ENCODE measurements at regions not wholly inside any gene's neighbourhood (a gene's known extent, or its start where the extent isn't known, plus 50 kb on each side); places are given as distances from the start of the nearest gene placed in this dataset.
A peak's percentile ranks its signal among the peaks of the same experiment; 100 is the strongest.

DNA sequence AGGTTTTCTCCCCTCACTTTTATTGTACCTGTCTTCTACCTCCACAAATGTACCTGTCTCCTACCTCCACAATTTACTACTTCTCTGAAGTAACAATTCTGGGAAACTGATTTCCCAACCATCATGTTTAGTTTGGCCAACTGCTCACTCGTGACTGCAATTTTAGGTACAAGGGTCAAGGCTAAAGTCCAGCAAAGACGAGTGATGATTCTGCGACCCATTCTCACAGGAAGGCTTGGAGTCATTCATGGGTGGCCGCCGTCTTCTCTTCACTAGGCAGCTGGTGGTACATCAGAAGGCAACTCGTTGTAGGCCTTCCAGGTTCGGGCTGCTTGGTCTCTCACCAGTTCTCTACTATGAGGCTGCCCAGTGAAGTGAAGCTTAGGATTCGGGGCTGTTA lies 483.8 kb upstream of the JARID2 start:
- Mint-ChIP-seq H3K27me3 (ENCODE audit: insufficient read depth, low read depth, poor library complexity) (no peaks in the 10 kb centered on the region), H3K36me3 (ENCODE audit: low read depth) (no peaks in the 10 kb centered on the region), H3K4me1 (peaks cover 17% of the 10 kb centered on the region), H3K9me3 (no peaks in the 10 kb centered on the region), H3K4me3 (no peak overlapping the region), H3K27ac (no peak overlapping the region)
- ATAC-seq (no peak), DNase-seq (ENCODE audit: low spot score) (no peak)
- H3K27ac ChIP-seq (ENCODE audit: low read depth): no peak overlapping the region
- TF ChIP-seq, protein P1, sequence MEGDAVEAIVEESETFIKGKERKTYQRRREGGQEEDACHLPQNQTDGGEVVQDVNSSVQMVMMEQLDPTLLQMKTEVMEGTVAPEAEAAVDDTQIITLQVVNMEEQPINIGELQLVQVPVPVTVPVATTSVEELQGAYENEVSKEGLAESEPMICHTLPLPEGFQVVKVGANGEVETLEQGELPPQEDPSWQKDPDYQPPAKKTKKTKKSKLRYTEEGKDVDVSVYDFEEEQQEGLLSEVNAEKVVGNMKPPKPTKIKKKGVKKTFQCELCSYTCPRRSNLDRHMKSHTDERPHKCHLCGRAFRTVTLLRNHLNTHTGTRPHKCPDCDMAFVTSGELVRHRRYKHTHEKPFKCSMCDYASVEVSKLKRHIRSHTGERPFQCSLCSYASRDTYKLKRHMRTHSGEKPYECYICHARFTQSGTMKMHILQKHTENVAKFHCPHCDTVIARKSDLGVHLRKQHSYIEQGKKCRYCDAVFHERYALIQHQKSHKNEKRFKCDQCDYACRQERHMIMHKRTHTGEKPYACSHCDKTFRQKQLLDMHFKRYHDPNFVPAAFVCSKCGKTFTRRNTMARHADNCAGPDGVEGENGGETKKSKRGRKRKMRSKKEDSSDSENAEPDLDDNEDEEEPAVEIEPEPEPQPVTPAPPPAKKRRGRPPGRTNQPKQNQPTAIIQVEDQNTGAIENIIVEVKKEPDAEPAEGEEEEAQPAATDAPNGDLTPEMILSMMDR (conservative IDR thresholded peaks at IDR 0.05; ENCODE audit: low read depth in 2 of 2): no peak
- TF ChIP-seq, protein P2, sequence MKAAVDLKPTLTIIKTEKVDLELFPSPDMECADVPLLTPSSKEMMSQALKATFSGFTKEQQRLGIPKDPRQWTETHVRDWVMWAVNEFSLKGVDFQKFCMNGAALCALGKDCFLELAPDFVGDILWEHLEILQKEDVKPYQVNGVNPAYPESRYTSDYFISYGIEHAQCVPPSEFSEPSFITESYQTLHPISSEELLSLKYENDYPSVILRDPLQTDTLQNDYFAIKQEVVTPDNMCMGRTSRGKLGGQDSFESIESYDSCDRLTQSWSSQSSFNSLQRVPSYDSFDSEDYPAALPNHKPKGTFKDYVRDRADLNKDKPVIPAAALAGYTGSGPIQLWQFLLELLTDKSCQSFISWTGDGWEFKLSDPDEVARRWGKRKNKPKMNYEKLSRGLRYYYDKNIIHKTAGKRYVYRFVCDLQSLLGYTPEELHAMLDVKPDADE (IDR thresholded peaks at IDR 0.05): no peak
- no peak overlapping the region for H3K4me2 ChIP-seq
- H3K79me2 ChIP-seq (replicated peaks; ENCODE audit: insufficient read depth): no peaks in the 10 kb centered on the region
- H3F3A ChIP-seq (replicated peaks; ENCODE audit: low read depth): no peaks in the 10 kb centered on the region
- H2AFZ ChIP-seq: no peak overlapping the region
- H3K9me2 ChIP-seq (ENCODE audit: insufficient read depth): no peaks in the 10 kb centered on the region; the same call in 1 of the 2 replicates
- no peaks in the 10 kb centered on the region for H3K36me3 ChIP-seq (ENCODE audit: insufficient read depth)
- H4K20me1 ChIP-seq (replicated peaks; ENCODE audit: insufficient read depth): no peaks in the 10 kb centered on the region
- peaks cover 14% of the 10 kb centered on the region for H3K4me1 ChIP-seq (ENCODE audit: insufficient read depth)
- H3K27me3 ChIP-seq (ENCODE audit: insufficient read depth): no peaks in the 10 kb centered on the region
- H3K4me3 ChIP-seq: no peak overlapping the region

DNA sequence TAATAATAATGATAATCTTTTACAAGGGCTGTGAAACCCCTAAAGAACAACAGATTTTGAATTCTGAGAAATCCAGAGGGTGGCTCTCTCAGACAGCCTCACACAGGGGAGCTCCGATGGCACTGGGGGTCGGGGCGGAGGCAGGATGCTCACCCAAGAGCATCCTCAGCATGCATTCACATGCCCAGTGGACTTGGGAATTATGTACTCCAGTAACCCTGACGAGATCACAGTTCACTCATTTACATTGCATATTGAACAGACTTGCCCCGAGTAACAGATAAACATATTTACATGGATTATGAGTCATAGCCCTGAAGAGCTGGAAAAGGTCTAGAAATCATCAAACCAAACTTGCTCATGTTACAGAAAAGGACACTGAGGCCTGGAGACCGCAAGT lies 482.7 kb upstream of the JARID2 start:
- H3K27me3 Mint-ChIP-seq (ENCODE audit: insufficient read depth, low read depth, poor library complexity): no peaks in the 10 kb centered on the region
- Histone ChIP-seq H3K4me2 (no peak overlapping the region), H2AFZ (no peak overlapping the region)

More for the DNA sequence above, 482.7 kb upstream of the JARID2 start:
- Mint-ChIP-seq H3K9me3 (no peaks in the 10 kb centered on the region), H3K36me3 (ENCODE audit: low read depth) (no peaks in the 10 kb centered on the region), H3K4me3 (no peak overlapping the region), H3K4me1 (peaks cover 17% of the 10 kb centered on the region), H3K27ac (no peak overlapping the region)
- Histone ChIP-seq H3K36me3 (ENCODE audit: insufficient read depth) (no peaks in the 10 kb centered on the region), H3K9me2 (ENCODE audit: insufficient read depth) (no peaks in the 10 kb centered on the region; the same call in 1 of the 2 replicates), H3F3A (replicated peaks; ENCODE audit: low read depth) (no peaks in the 10 kb centered on the region), H4K20me1 (replicated peaks; ENCODE audit: insufficient read depth) (no peaks in the 10 kb centered on the region), H3K4me3 (no peak overlapping the region), H3K27me3 (ENCODE audit: insufficient read depth) (no peaks in the 10 kb centered on the region), H3K27ac (ENCODE audit: low read depth) (no peak overlapping the region), H3K4me1 (ENCODE audit: insufficient read depth) (peaks cover 14% of the 10 kb centered on the region), H3K79me2 (replicated peaks; ENCODE audit: insufficient read depth) (no peaks in the 10 kb centered on the region)
- ATAC-seq (no peak), DNase-seq (ENCODE audit: low spot score) (no peak)
- TF ChIP-seq ZNF331 (CRISPR knock-in tag; IDR thresholded peaks at IDR 0.05; ENCODE audit: low read depth) (no peak), JUNB (IDR thresholded peaks at IDR 0.05; ENCODE audit: unreplicated experiment) (no peak)
- TF ChIP-seq, protein P3, sequence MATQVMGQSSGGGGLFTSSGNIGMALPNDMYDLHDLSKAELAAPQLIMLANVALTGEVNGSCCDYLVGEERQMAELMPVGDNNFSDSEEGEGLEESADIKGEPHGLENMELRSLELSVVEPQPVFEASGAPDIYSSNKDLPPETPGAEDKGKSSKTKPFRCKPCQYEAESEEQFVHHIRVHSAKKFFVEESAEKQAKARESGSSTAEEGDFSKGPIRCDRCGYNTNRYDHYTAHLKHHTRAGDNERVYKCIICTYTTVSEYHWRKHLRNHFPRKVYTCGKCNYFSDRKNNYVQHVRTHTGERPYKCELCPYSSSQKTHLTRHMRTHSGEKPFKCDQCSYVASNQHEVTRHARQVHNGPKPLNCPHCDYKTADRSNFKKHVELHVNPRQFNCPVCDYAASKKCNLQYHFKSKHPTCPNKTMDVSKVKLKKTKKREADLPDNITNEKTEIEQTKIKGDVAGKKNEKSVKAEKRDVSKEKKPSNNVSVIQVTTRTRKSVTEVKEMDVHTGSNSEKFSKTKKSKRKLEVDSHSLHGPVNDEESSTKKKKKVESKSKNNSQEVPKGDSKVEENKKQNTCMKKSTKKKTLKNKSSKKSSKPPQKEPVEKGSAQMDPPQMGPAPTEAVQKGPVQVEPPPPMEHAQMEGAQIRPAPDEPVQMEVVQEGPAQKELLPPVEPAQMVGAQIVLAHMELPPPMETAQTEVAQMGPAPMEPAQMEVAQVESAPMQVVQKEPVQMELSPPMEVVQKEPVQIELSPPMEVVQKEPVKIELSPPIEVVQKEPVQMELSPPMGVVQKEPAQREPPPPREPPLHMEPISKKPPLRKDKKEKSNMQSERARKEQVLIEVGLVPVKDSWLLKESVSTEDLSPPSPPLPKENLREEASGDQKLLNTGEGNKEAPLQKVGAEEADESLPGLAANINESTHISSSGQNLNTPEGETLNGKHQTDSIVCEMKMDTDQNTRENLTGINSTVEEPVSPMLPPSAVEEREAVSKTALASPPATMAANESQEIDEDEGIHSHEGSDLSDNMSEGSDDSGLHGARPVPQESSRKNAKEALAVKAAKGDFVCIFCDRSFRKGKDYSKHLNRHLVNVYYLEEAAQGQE (IDR thresholded peaks at IDR 0.05; ENCODE audit: unreplicated experiment): no peak
- TF ChIP-seq, protein P1 (conservative IDR thresholded peaks at IDR 0.05; ENCODE audit: low read depth in 2 of 2): peak in 1 of 2 experiments; percentile 10; a peak in 1 of 4 replicates
